Dendritic cell treated with granulocyte-macrophage colony-stimulating factor and Interleukin-4, amounts not matched to agents 40 ng/mL and 50 ng/mL, for 4 days (primary cell): ENCODE measurements at regions not wholly inside any gene's neighbourhood (a gene's known extent, or its start where the extent isn't known, plus 50 kb on each side); places are given as distances from the start of the nearest gene placed in this dataset.

Experiments
- H3K27ac Mint-ChIP-seq: one replicate; pipeline ENCODE4 v1.8.0; 2022; ENCODE audit warnings: mild to moderate bottlenecking, mixed read lengths
- H3K27me3 Mint-ChIP-seq: one replicate; pipeline ENCODE4 v1.8.0; 2022; ENCODE audit warnings: mild to moderate bottlenecking, mixed read lengths
- H3K36me3 Mint-ChIP-seq: one replicate; pipeline ENCODE4 v1.8.0; 2022; ENCODE audit warnings: low read depth, mixed read lengths
- H3K4me1 Mint-ChIP-seq: one replicate; pipeline ENCODE4 v1.8.0; 2022; ENCODE audit warnings: low read depth, mixed read lengths
- H3K4me3 Mint-ChIP-seq: one replicate; pipeline ENCODE4 v1.8.0; 2022; ENCODE audit warnings: mild to moderate bottlenecking, moderate library complexity, mixed read lengths
- H3K9me3 Mint-ChIP-seq: one replicate; pipeline ENCODE4 v1.8.0; 2022; ENCODE audit warnings: mixed read lengths
- intact Hi-C: fragments of 100-400 bp; cut with micrococcal nuclease; formaldehyde crosslinking; loops from one replicate; pipeline ENCODE4 v1.15.0; 2022

DNA sequence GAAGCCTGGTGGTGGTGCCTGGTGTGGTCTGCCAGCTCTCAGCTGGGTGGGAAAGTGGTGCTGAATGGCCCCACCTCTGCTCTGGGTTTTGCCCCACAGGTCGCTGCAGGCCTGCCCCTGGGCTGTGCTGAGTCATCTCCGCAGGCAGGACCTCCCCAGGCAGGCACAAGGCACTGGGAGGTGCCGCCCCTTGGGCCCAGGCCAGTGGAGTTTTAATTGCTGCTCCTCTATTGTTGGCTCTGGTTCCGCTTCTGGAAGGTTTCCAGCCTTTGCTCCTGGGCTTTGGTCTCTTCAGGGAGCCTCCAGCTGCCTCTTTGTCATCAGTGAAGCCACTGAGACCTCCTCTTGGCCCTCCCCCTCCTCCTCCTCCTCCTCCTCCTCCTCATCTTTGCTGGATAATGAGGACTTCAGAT lies 180.3 kb upstream of the GRB10 start:
- Mint-ChIP-seq H3K27ac (no peak overlapping the region), H3K4me3 (no peak overlapping the region), H3K4me1 (peaks cover 17% of the 10 kb centered on the region), H3K36me3 (no peaks in the 10 kb centered on the region), H3K9me3 (peaks cover 14% of the 10 kb centered on the region), H3K27me3 (peaks cover 7% of the 10 kb centered on the region)
- intact Hi-C loops: no loop called here

GRCh38 chr7:50962281-50962883 lies 179.7 kb upstream of the GRB10 start:
- intact Hi-C loops: no loop called here
- Mint-ChIP-seq H3K36me3 (no peaks in the 10 kb centered on the region), H3K4me3 (peak overlapping the region; percentile 9), H3K27me3 (peaks cover 7% of the 10 kb centered on the region), H3K4me1 (peaks cover 17% of the 10 kb centered on the region), H3K9me3 (peaks cover 9% of the 10 kb centered on the region), H3K27ac (no peak overlapping the region)

GRCh38 chr7:50960621-50961310 lies 178.1 kb upstream of the GRB10 start:
- intact Hi-C loops: no loop called here
- Mint-ChIP-seq H3K9me3 (no peaks in the 10 kb centered on the region), H3K4me3 (no peak overlapping the region), H3K36me3 (no peaks in the 10 kb centered on the region), H3K27ac (no peak overlapping the region), H3K27me3 (peaks cover 7% of the 10 kb centered on the region), H3K4me1 (peaks cover 17% of the 10 kb centered on the region)

GRCh38 chr7:50959991-50960390 lies 177.3 kb upstream of the GRB10 start:
- Mint-ChIP-seq H3K27me3 (peaks cover 7% of the 10 kb centered on the region), H3K9me3 (no peaks in the 10 kb centered on the region), H3K4me3 (no peak overlapping the region), H3K4me1 (peaks cover 17% of the 10 kb centered on the region), H3K36me3 (no peaks in the 10 kb centered on the region), H3K27ac (no peak overlapping the region)
- intact Hi-C loops: no loop called here

DNA sequence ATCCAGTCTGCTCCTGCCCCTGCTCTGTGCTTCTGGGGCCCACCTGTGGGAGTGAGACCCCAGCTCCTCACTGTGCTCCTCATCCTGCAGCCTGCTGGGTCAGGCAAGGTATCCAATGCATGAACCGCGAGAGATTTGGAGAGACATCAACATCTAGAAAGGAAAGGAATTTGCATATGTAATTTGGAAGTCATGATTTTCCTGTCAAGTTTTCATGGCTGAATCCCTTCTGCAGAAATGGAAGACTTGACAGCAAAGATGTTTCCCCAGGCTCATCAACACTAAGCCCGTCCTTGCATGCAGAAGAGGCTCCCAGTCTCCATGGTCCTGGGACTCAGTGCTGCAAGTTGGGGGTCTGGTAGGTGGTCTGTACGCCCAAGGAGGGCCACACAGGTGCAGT lies 176.9 kb upstream of the GRB10 start:
- intact Hi-C loops: no loop called here
- Mint-ChIP-seq H3K4me3 (no peak overlapping the region), H3K27me3 (peaks cover 7% of the 10 kb centered on the region), H3K36me3 (no peaks in the 10 kb centered on the region), H3K4me1 (peaks cover 21% of the 10 kb centered on the region), H3K27ac (no peak overlapping the region), H3K9me3 (no peaks in the 10 kb centered on the region)

GRCh38 chr7:50957855-50958254 lies 175.2 kb upstream of the GRB10 start:
- Mint-ChIP-seq H3K36me3 (no peaks in the 10 kb centered on the region), H3K9me3 (no peaks in the 10 kb centered on the region), H3K27ac (no peak overlapping the region), H3K4me3 (no peak overlapping the region), H3K4me1 (peaks cover 15% of the 10 kb centered on the region), H3K27me3 (peaks cover 7% of the 10 kb centered on the region)
- intact Hi-C loops: no loop called here

DNA sequence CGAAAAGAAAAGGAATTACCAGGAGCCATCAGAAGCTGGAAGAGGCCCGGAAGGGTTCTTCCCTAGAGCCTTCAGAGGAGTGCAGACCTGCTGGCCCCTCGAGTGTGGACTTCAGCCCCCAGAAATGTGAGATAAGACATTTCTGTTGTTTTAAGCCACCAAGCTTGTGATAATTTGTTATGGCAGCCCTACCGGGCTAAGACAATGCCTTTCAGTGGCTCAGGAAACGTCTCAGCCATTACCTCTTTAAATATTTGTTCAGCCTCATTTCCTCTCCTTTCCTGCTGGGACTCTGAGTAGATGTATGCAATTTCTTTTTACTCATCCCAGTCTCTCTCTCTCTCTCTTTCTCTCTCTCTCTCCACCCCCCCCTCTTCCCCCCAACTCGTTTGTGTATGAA lies 174.7 kb upstream of the GRB10 start:
- intact Hi-C loops: no loop called here
- no peaks in the 10 kb centered on the region for H3K9me3 Mint-ChIP-seq
- H3K27me3 Mint-ChIP-seq: peaks cover 7% of the 10 kb centered on the region
- no peak overlapping the region for H3K4me3 Mint-ChIP-seq
- H3K4me1 Mint-ChIP-seq: peaks cover 11% of the 10 kb centered on the region
- no peak overlapping the region for H3K27ac Mint-ChIP-seq
- no peaks in the 10 kb centered on the region for H3K36me3 Mint-ChIP-seq

DNA sequence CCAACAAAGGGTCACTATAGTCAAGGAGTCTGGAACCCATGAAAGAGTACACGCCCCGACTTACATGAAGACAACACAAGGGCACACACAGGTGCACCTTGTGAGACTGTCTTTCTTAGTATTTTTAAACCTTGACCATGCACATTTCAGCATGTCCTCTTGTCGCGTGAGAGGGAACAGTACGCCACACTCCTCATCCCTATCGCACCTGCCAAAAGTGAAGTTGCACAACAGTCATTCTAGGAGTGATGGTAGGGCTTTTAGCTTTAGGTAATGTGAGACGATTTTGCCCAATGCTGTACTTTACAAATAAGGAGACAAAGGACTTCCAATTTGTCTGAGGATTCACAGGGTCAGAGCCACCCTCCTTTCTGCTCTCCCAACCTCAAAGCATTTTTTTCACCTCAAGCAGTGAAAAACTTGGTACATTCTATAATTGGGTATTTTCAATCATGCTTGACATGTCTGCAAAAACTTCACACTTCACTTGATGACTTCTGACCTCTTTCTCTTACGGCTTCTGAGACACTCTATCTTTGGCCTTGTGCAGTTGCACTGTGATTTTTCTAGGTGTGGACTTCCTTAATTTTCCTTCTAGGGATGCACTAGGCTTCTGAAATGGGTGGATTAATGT lies 173.9 kb upstream of the GRB10 start:
- intact Hi-C loops: no loop called here
- Mint-ChIP-seq H3K27me3 (peaks cover 4% of the 10 kb centered on the region), H3K4me1 (peaks cover 4% of the 10 kb centered on the region), H3K27ac (no peak overlapping the region), H3K9me3 (no peaks in the 10 kb centered on the region), H3K36me3 (no peaks in the 10 kb centered on the region), H3K4me3 (no peak overlapping the region)

- Mint-ChIP-seq H3K27ac (no peak overlapping the region), H3K36me3 (no peaks in the 10 kb centered on the region), H3K9me3 (peaks cover 9% of the 10 kb centered on the region), H3K4me1 (peaks cover 4% of the 10 kb centered on the region), H3K4me3 (no peak overlapping the region), H3K27me3 (no peaks in the 10 kb centered on the region)
- intact Hi-C loops: no loop called here
These were observed 172.0 kb upstream of the GRB10 start for GRCh38 chr7:50954716-50955115.

DNA sequence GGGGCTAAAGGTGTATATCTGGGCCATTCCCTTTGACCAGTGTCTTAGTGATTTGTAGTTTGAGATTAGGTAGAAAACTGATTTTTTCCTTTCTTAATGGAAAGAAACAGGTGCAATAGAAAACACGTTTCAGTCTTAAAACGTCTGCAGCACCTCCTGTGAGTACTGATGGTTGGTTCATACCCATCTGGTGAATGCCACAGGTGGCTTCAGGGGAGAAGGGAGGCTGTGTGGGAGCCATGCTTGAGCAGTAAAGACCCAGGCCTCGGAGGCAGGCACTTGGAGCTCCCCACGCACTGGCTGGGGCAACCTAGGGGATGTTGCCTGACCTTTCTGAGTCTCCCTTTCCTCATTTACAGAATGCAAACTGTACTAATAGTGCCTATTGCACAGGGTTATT lies 171.5 kb upstream of the GRB10 start:
- Mint-ChIP-seq H3K4me3 (no peak overlapping the region), H3K27ac (no peak overlapping the region), H3K27me3 (no peaks in the 10 kb centered on the region), H3K4me1 (peaks cover 4% of the 10 kb centered on the region), H3K36me3 (no peaks in the 10 kb centered on the region), H3K9me3 (peaks cover 9% of the 10 kb centered on the region)
- intact Hi-C loops: no loop called here

- Mint-ChIP-seq H3K4me1 (peaks cover 4% of the 10 kb centered on the region), H3K27ac (no peak overlapping the region), H3K9me3 (peaks cover 10% of the 10 kb centered on the region), H3K27me3 (no peaks in the 10 kb centered on the region), H3K4me3 (no peak overlapping the region), H3K36me3 (no peaks in the 10 kb centered on the region)
- intact Hi-C loops: no loop called here
These were observed 171.1 kb upstream of the GRB10 start for GRCh38 chr7:50953820-50954219.

- H3K9me3 Mint-ChIP-seq: peaks cover 15% of the 10 kb centered on the region
- H3K27me3 Mint-ChIP-seq: no peaks in the 10 kb centered on the region
- peaks cover 4% of the 10 kb centered on the region for H3K4me1 Mint-ChIP-seq
- intact Hi-C loops: no loop called here
- H3K27ac Mint-ChIP-seq: no peak overlapping the region
- H3K36me3 Mint-ChIP-seq: no peaks in the 10 kb centered on the region
- H3K4me3 Mint-ChIP-seq: no peak overlapping the region
These were observed 170.6 kb upstream of the GRB10 start for GRCh38 chr7:50953303-50953702.

GRCh38 chr7:50952544-50952943 lies 169.8 kb upstream of the GRB10 start:
- peaks cover 4% of the 10 kb centered on the region for H3K4me1 Mint-ChIP-seq
- H3K27me3 Mint-ChIP-seq: no peaks in the 10 kb centered on the region
- no peaks in the 10 kb centered on the region for H3K36me3 Mint-ChIP-seq
- intact Hi-C loops: no loop called here
- no peak overlapping the region for H3K4me3 Mint-ChIP-seq
- no peak overlapping the region for H3K27ac Mint-ChIP-seq
- H3K9me3 Mint-ChIP-seq: peaks cover 23% of the 10 kb centered on the region

- Mint-ChIP-seq H3K4me3 (no peak overlapping the region), H3K27me3 (no peaks in the 10 kb centered on the region), H3K27ac (no peak overlapping the region), H3K36me3 (no peaks in the 10 kb centered on the region), H3K4me1 (peaks cover 4% of the 10 kb centered on the region), H3K9me3 (peaks cover 27% of the 10 kb centered on the region)
- intact Hi-C loops: no loop called here
These were observed 169.4 kb upstream of the GRB10 start for GRCh38 chr7:50952120-50952519.
